ENCODE measurements at regions not wholly inside any gene's neighbourhood (a gene's known extent, or its start where the extent isn't known, plus 50 kb on each side); places are given as distances from the start of the nearest gene placed in this dataset.
A peak's percentile ranks its signal among the peaks of the same experiment; 100 is the strongest.

- H3K27me3 ChIP-seq: no peaks in the 10 kb centered on the region
- H3K9me3 ChIP-seq (replicated peaks): no peaks in the 10 kb centered on the region
- no peak overlapping the region for H3K4me3 ChIP-seq
- DNase-seq: no peak
- no peaks in the 10 kb centered on the region for H3K4me1 ChIP-seq
- no peak overlapping the region for H3K27ac ChIP-seq
- no peaks in the 10 kb centered on the region for H3K36me3 ChIP-seq
Observed at GRCh38 chr17:6343191-6343590, 91.7 kb downstream of the AIPL1 start.

- DNase-seq: no peak
- Histone ChIP-seq H3K27ac (no peak overlapping the region), H3K27me3 (no peaks in the 10 kb centered on the region), H3K4me1 (no peaks in the 10 kb centered on the region), H3K36me3 (no peaks in the 10 kb centered on the region), H3K9me3 (replicated peaks) (no peaks in the 10 kb centered on the region), H3K4me3 (no peak overlapping the region)
Observed at GRCh38 chr17:6340708-6341107, 94.2 kb downstream of the AIPL1 start.

GRCh38 chr17:6334386-6334785, 100.5 kb downstream of the AIPL1 start:
- Histone ChIP-seq H3K36me3 (no peaks in the 10 kb centered on the region), H3K9me3 (replicated peaks) (no peaks in the 10 kb centered on the region), H3K4me3 (no peak overlapping the region), H3K27ac (no peak overlapping the region), H3K27me3 (no peaks in the 10 kb centered on the region), H3K4me1 (no peaks in the 10 kb centered on the region)
- DNase-seq: no peak

GRCh38 chr17:6330936-6331335, 104.0 kb downstream of the AIPL1 start:
- DNase-seq: no peak
- Histone ChIP-seq H3K9me3 (replicated peaks) (no peaks in the 10 kb centered on the region), H3K36me3 (no peaks in the 10 kb centered on the region), H3K27me3 (no peaks in the 10 kb centered on the region), H3K4me3 (no peak overlapping the region), H3K4me1 (no peaks in the 10 kb centered on the region), H3K27ac (no peak overlapping the region)

- H3K27ac ChIP-seq: no peak overlapping the region
- H3K9me3 ChIP-seq (replicated peaks): no peaks in the 10 kb centered on the region
- no peaks in the 10 kb centered on the region for H3K36me3 ChIP-seq
- no peaks in the 10 kb centered on the region for H3K27me3 ChIP-seq
- no peaks in the 10 kb centered on the region for H3K4me1 ChIP-seq
- DNase-seq: peak in 1 of 2 experiments; percentile 6
- H3K4me3 ChIP-seq: no peak overlapping the region
Observed at GRCh38 chr17:6328279-6328678, 106.6 kb downstream of the AIPL1 start.

GRCh38 chr17:6327007-6327406, 107.9 kb downstream of the AIPL1 start:
- Histone ChIP-seq H3K36me3 (no peaks in the 10 kb centered on the region), H3K27ac (no peak overlapping the region), H3K27me3 (no peaks in the 10 kb centered on the region), H3K9me3 (replicated peaks) (no peaks in the 10 kb centered on the region), H3K4me3 (no peak overlapping the region), H3K4me1 (no peaks in the 10 kb centered on the region)
- DNase-seq: peak in 1 of 2 experiments; percentile 9

GRCh38 chr17:6326483-6326882, 108.4 kb downstream of the AIPL1 start:
- Histone ChIP-seq H3K27ac (no peak overlapping the region), H3K4me1 (no peaks in the 10 kb centered on the region), H3K4me3 (no peak overlapping the region), H3K9me3 (replicated peaks) (no peaks in the 10 kb centered on the region), H3K27me3 (no peaks in the 10 kb centered on the region), H3K36me3 (no peaks in the 10 kb centered on the region)
- no peak for DNase-seq

GRCh38 chr17:6325741-6326140, 109.2 kb downstream of the AIPL1 start:
- Histone ChIP-seq H3K4me3 (no peak overlapping the region), H3K27me3 (no peaks in the 10 kb centered on the region), H3K4me1 (no peaks in the 10 kb centered on the region), H3K27ac (no peak overlapping the region), H3K36me3 (no peaks in the 10 kb centered on the region), H3K9me3 (replicated peaks) (no peaks in the 10 kb centered on the region)
- no peak for DNase-seq

GRCh38 chr17:6325051-6325450, 109.9 kb downstream of the AIPL1 start:
- Histone ChIP-seq H3K9me3 (replicated peaks) (no peaks in the 10 kb centered on the region), H3K4me1 (no peaks in the 10 kb centered on the region), H3K27ac (no peak overlapping the region), H3K27me3 (no peaks in the 10 kb centered on the region), H3K36me3 (no peaks in the 10 kb centered on the region), H3K4me3 (no peak overlapping the region)
- no peak for DNase-seq

GRCh38 chr17:6323626-6324356, 111.1 kb downstream of the AIPL1 start:
- DNase-seq: peak; percentile 8 to 22
- Histone ChIP-seq H3K27ac (no peak overlapping the region), H3K36me3 (no peaks in the 10 kb centered on the region), H3K9me3 (replicated peaks) (no peaks in the 10 kb centered on the region), H3K4me3 (no peak overlapping the region), H3K27me3 (no peaks in the 10 kb centered on the region), H3K4me1 (no peaks in the 10 kb centered on the region)

- Histone ChIP-seq H3K4me3 (no peak overlapping the region), H3K27ac (no peak overlapping the region), H3K4me1 (no peaks in the 10 kb centered on the region), H3K36me3 (no peaks in the 10 kb centered on the region), H3K27me3 (no peaks in the 10 kb centered on the region), H3K9me3 (replicated peaks) (no peaks in the 10 kb centered on the region)
- no peak for DNase-seq
Observed at GRCh38 chr17:6322316-6322715, 112.6 kb downstream of the AIPL1 start.

GRCh38 chr17:6314311-6314710, 120.6 kb downstream of the AIPL1 start:
- DNase-seq: no peak
- Histone ChIP-seq H3K4me1 (no peaks in the 10 kb centered on the region), H3K36me3 (no peaks in the 10 kb centered on the region), H3K9me3 (replicated peaks) (no peaks in the 10 kb centered on the region), H3K27me3 (no peaks in the 10 kb centered on the region), H3K4me3 (no peak overlapping the region), H3K27ac (no peak overlapping the region)

GRCh38 chr17:6313835-6314234, 121.1 kb downstream of the AIPL1 start:
- H3K27me3 ChIP-seq: no peaks in the 10 kb centered on the region
- no peaks in the 10 kb centered on the region for H3K9me3 ChIP-seq (replicated peaks)

GRCh38 chr17:6306820-6307219, 128.1 kb downstream of the AIPL1 start:
- H3K27me3 ChIP-seq: no peaks in the 10 kb centered on the region

More at GRCh38 chr17:6313835-6314234, 121.1 kb downstream of the AIPL1 start:
- Histone ChIP-seq H3K36me3 (no peaks in the 10 kb centered on the region), H3K4me3 (no peak overlapping the region), H3K27ac (no peak overlapping the region), H3K4me1 (no peaks in the 10 kb centered on the region)
- no peak for DNase-seq

GRCh38 chr17:6305613-6306360, 129.1 kb downstream of the AIPL1 start:
- DNase-seq: peak; percentile 5 to 13
- no peaks in the 10 kb centered on the region for H3K36me3 ChIP-seq
- no peaks in the 10 kb centered on the region for H3K9me3 ChIP-seq (replicated peaks)
- H3K27me3 ChIP-seq: no peaks in the 10 kb centered on the region
- no peak overlapping the region for H3K27ac ChIP-seq
- no peak overlapping the region for H3K4me3 ChIP-seq
- no peaks in the 10 kb centered on the region for H3K4me1 ChIP-seq

More at GRCh38 chr17:6306820-6307219, 128.1 kb downstream of the AIPL1 start:
- Histone ChIP-seq H3K36me3 (no peaks in the 10 kb centered on the region), H3K4me1 (no peaks in the 10 kb centered on the region), H3K27ac (no peak overlapping the region), H3K4me3 (no peak overlapping the region), H3K9me3 (replicated peaks) (no peaks in the 10 kb centered on the region)
- DNase-seq: no peak
